22Rv1 (cell line): ENCODE measurements at regions not wholly inside any gene's neighbourhood (a gene's known extent, or its start where the extent isn't known, plus 50 kb on each side); places are given as distances from the start of the nearest gene placed in this dataset.

Experiments used
- CTCF ChIP-seq: fragments of 450-650 bp; IDR thresholded peaks from 2 replicates; pipeline ENCODE4 v1.5.1; 2017; ENCODE audit warnings: mild to moderate bottlenecking
- ZFX ChIP-seq: fragments of 450-650 bp; IDR thresholded peaks from 2 replicates; pipeline ENCODE4 v1.6.1; 2017; ENCODE audit warnings: antibody characterized with exemption, borderline replicate concordance

GRCh38 chr3:187992609-187993008 lies 161.3 kb upstream of the LPP start:
- TF ChIP-seq CTCF (no peak), ZFX (no peak)
